C4-2B (cell line): ENCODE measurements at regions not wholly inside any gene's neighbourhood (a gene's known extent, or its start where the extent isn't known, plus 50 kb on each side); places are given as distances from the start of the nearest gene placed in this dataset.
"Not testable (repeated sequence)": the region's sequence is repeated elsewhere in the genome, so short reads cannot be mapped to it uniquely, and the experiment has no call there.

Experiments used
- H3K27ac ChIP-seq: fragments of 450-650 bp; 2 replicates; pipeline ENCODE4 v1.5.1; 2017
- CTCF ChIP-seq: fragments of 450-650 bp; conservative IDR thresholded peaks from 2 replicates; pipeline ENCODE4 v1.5.1; 2017; ENCODE audit warnings: mild to moderate bottlenecking
- ZFX ChIP-seq: fragments of 450-650 bp; IDR thresholded peaks from 2 replicates; pipeline ENCODE4 v1.6.1; 2017

GRCh38 chr1:94300731-94301130, 63.3 kb upstream of the ARHGAP29 start:
- TF ChIP-seq CTCF (no peak), ZFX (no peak)
- no peak overlapping the region for H3K27ac ChIP-seq

- H3K27ac ChIP-seq, result no peak overlapping the region
- TF ChIP-seq ZFX, result no peak
- TF ChIP-seq CTCF, result no peak
These were observed 62.5 kb upstream of the ARHGAP29 start for GRCh38 chr1:94299627-94300553.

GRCh38 chr1:94298861-94299260, 61.5 kb upstream of the ARHGAP29 start:
- no peak overlapping the region for H3K27ac ChIP-seq
- TF ChIP-seq CTCF (no peak), ZFX (no peak)

GRCh38 chr1:94296018-94296417, 58.6 kb upstream of the ARHGAP29 start:
- TF ChIP-seq ZFX, result no peak
- no peak for TF ChIP-seq CTCF

GRCh38 chr1:94292978-94293377, 55.6 kb upstream of the ARHGAP29 start:
- H3K27ac ChIP-seq, result not testable (repeated sequence)

More at GRCh38 chr1:94296018-94296417, 58.6 kb upstream of the ARHGAP29 start:
- no peak overlapping the region for H3K27ac ChIP-seq

GRCh38 chr1:94289244-94289643, 51.9 kb upstream of the ARHGAP29 start:
- not testable (repeated sequence) for H3K27ac ChIP-seq
